HepG2 (cell line): ENCODE measurements at regions not wholly inside any gene's neighbourhood (a gene's known extent, or its start where the extent isn't known, plus 50 kb on each side); places are given as distances from the start of the nearest gene placed in this dataset.
A peak's percentile ranks its signal among the peaks of the same experiment; 100 is the strongest.

Source experiments
- ATAC-seq: fragments of 200-7000 bp; cut with Tn5 transposase; 3 replicates; pipeline ENCODE4 v1.9.1; 2020; ENCODE audit warnings: mild to moderate bottlenecking, moderate library complexity
- BruUV-seq: library from RNA; stranded (reverse); fragments of 400-500 nt; replicated peaks from 2 replicates; lab custom pipeline; 2021; lab: Mats Ljungman, UMichigan
- CTCF ChIA-PET: fragments of 300-600 bp; formaldehyde crosslinking; extraction: SDS; loops from one replicate; lab custom pipeline; 2021; ENCODE audit warnings: low total read pairs, inconsistent platforms, low intra/inter-chr PET ratio; lab: Yijun Ruan, JAX
- POLR2A ChIA-PET: fragments of 350-600 bp; sonication (Branson Sonifier 250); formaldehyde crosslinking; loops from one replicate; lab custom pipeline; 2020; ENCODE audit warnings: antibody characterized with exemption, inconsistent platforms; lab: Yijun Ruan, JAX
- DNase-seq: peaks from one replicate; pipeline ENCODE4 v3.0.0-alpha.2; 2015; ENCODE audit warnings: low spot score
- FAIRE-seq: peaks from 3 replicates; lab custom pipeline; 2011; peaks lifted over from hg19 to GRCh38; lab: Jason Lieb, UNC
- H2AFZ ChIP-seq: one replicate; pipeline ENCODE4 v1.6.1; 2011; ENCODE audit warnings: low read length, inconsistent platforms
- H3K27ac ChIP-seq: fragments of 300-600 bp; 3 replicates; pipeline ENCODE4 v1.8.0; 2011; ENCODE audit warnings: mixed run types, mild to moderate bottlenecking, mixed read lengths, low read length, inconsistent platforms; ENCODE audit not compliant: insufficient read depth; ENCODE audit errors: extremely low read length
- H3K27me3 ChIP-seq, 2 experiments: fragments of 200-600 bp in 1 of 2; 2 replicates in 1 of 2; 3 replicates in 1 of 2; pipeline versions ENCODE4 v1.6.0 to v1.8.0; 2011; ENCODE audit warnings: low read length in 2 of 2, mild to moderate bottlenecking in 2 of 2, moderate library complexity in 2 of 2, inconsistent platforms in 1 of 2; ENCODE audit not compliant: insufficient read depth in 2 of 2, control insufficient read depth in 1 of 2
- H3K36me3 ChIP-seq, 2 experiments: fragments of 200-600 bp in 1 of 2; replicated peaks in 1 of 2; 2 replicates in 1 of 2; 3 replicates in 1 of 2; pipeline versions ENCODE4 v1.5.1 to v1.8.0; 2011; ENCODE audit warnings: low read length in 2 of 2, inconsistent platforms in 1 of 2; ENCODE audit not compliant: insufficient read depth in 2 of 2, control insufficient read depth in 1 of 2
- H3K4me1 ChIP-seq: 2 replicates; pipeline ENCODE4 v1.5.1; 2012; ENCODE audit warnings: low read length, inconsistent platforms; ENCODE audit not compliant: insufficient read depth
- H3K4me2 ChIP-seq: 2 replicates; pipeline ENCODE4 v1.6.0; 2011; ENCODE audit warnings: low read depth, low read length, inconsistent platforms
- H3K4me3 ChIP-seq, 3 experiments: fragments of 200-600 bp in 1 of 3; sonication (generic), shearing (Covaris generic) in 1 of 3; replicated peaks in 1 of 3; 2 replicates each; pipeline ENCODE4 v1.5.1; 2011 to 2016; ENCODE audit warnings: low read length in 3 of 3, inconsistent platforms in 2 of 3, low read depth in 2 of 3, mild to moderate bottlenecking in 2 of 3, control low read depth in 1 of 3, mixed read lengths in 1 of 3; ENCODE audit not compliant: insufficient read depth in 1 of 3
- H3K79me2 ChIP-seq: one replicate; pipeline ENCODE4 v1.6.1; 2011; ENCODE audit warnings: low read length, inconsistent platforms; ENCODE audit not compliant: insufficient read depth
- H3K9ac ChIP-seq: 2 replicates; pipeline ENCODE4 v1.6.0; 2011; ENCODE audit warnings: mild to moderate bottlenecking, low read depth, low read length, inconsistent platforms; ENCODE audit not compliant: insufficient read depth
- H3K9me3 ChIP-seq: 2 replicates; pipeline ENCODE4 v1.5.1; 2012; ENCODE audit warnings: mild to moderate bottlenecking, low read length
- H4K20me1 ChIP-seq: 2 replicates; pipeline ENCODE4 v1.6.0; 2011; ENCODE audit warnings: inconsistent platforms, mild to moderate bottlenecking, low read length, moderate library complexity; ENCODE audit not compliant: insufficient read depth
- EP300 ChIP-seq, 3 experiments: sonication (generic) in 1 of 3; formaldehyde crosslinking in 1 of 3; IDR thresholded peaks; 2 replicates each; pipeline versions ENCODE4 v1.5.1 to v1.6.1; 2011 to 2020; ENCODE audit warnings: low read depth in 2 of 3, low read length in 2 of 3, borderline replicate concordance in 1 of 3, improper control_type of control experiment in 1 of 3, mild to moderate bottlenecking in 1 of 3, missing genetic modification reagents in 1 of 3, moderate library complexity in 1 of 3
- ETS1 ChIP-seq: sonication (generic); formaldehyde crosslinking; IDR thresholded peaks from 2 replicates; pipeline ENCODE4 v1.4.0; 2020; ENCODE audit warnings: missing genetic modification reagents
- GABPB1 ChIP-seq: IDR thresholded peaks from 2 replicates; pipeline ENCODE4 v1.6.1; 2016; ENCODE audit warnings: mild to moderate bottlenecking, missing genetic modification reagents, moderate library complexity, missing compliant biosample characterization
- LBX2 ChIP-seq: sonication (generic); formaldehyde crosslinking; IDR thresholded peaks from 2 replicates; pipeline ENCODE4 v1.5.0; 2020; ENCODE audit warnings: missing genetic modification reagents, mild to moderate bottlenecking, borderline replicate concordance
- MNT ChIP-seq: fragments of 450-650 bp; IDR thresholded peaks from 2 replicates; pipeline ENCODE4 v1.6.1; 2016
- ZNF138 ChIP-seq: sonication (generic); formaldehyde crosslinking; IDR thresholded peaks from 2 replicates; pipeline ENCODE4 v1.5.0; 2020; ENCODE audit warnings: mild to moderate bottlenecking, low read depth, missing genetic modification reagents
- ZNF333 ChIP-seq: sonication (generic); formaldehyde crosslinking; IDR thresholded peaks from 2 replicates; pipeline ENCODE4 v1.4.0; 2020; ENCODE audit warnings: mild to moderate bottlenecking, missing genetic modification reagents, borderline replicate concordance
- ZNF510 ChIP-seq: sonication (generic); formaldehyde crosslinking; IDR thresholded peaks from 2 replicates; pipeline ENCODE4 v1.4.0; 2020; ENCODE audit warnings: low read depth, mild to moderate bottlenecking, missing genetic modification reagents
- WGBS: methylation state at CpG from one replicate; pipeline ENCODE4 v1.1.6; 2017; ENCODE audit warnings: low lambda C conversion rate; 5-methylcytosine and 5-hydroxymethylcytosine counted together
- in situ Hi-C: cut with HindIII; loops from 2 replicates; pipeline ENCODE4 v1.10.0; 2017; ENCODE audit warnings: low pct_unique_long_range_greater_than_20kb; ENCODE audit not compliant: extremely low pct_ligation_motif_present
- intact Hi-C: fragments of 100-400 bp; cut with micrococcal nuclease; formaldehyde crosslinking; loops from one replicate; pipeline ENCODE4 v1.10.0; 2022; ENCODE audit not compliant: unreplicated experiment

GRCh38 chr14:104333646-104334423 lies 195.4 kb downstream of the KIF26A start:
- ATAC-seq (no peak), DNase-seq (no peak), FAIRE-seq (no peak)
- H3K4me2 ChIP-seq, result no peak overlapping the region
- H3K36me3 ChIP-seq, result no peaks in the 10 kb centered on the region
- intact Hi-C loops (no loop called here), in situ Hi-C loops (no loop called here)
- H3K4me1 ChIP-seq, result no peaks in the 10 kb centered on the region
- no peak overlapping the region for H3K9ac ChIP-seq
- H3K4me3 ChIP-seq, result no peak overlapping the region
- no peak overlapping the region for H2AFZ ChIP-seq
- ChIA-PET POLR2A (no interaction called here), CTCF (no interaction called here)
- no peaks in the 10 kb centered on the region; the same call in 1 of the 2 replicates for H3K9me3 ChIP-seq
- BruUV-seq, result no TSS peak
- no peaks in the 10 kb centered on the region for H3K79me2 ChIP-seq
- no peaks in the 10 kb centered on the region for H4K20me1 ChIP-seq
- no peak for TF ChIP-seq EP300 (IDR thresholded peaks at IDR 0.05; ENCODE audit: low read depth in 2 of 2, low read length in 2 of 2)
- TF ChIP-seq EP300 (CRISPR knock-in tag; IDR thresholded peaks at IDR 0.05; ENCODE audit: borderline replicate concordance), result no peak
- peak; percentile 86 for TF ChIP-seq MNT
- no peak overlapping the region for H3K27ac ChIP-seq
- WGBS, result 37% methylated on average over 33 of the region's 39 CpGs
- H3K27me3 ChIP-seq, result peaks cover 2 to 6% of the 10 kb centered on the region in 2 experiments; a peak in 2 of 5 replicates

GRCh38 chr14:104334424-104335161 lies 196.2 kb downstream of the KIF26A start:
- Histone ChIP-seq H3K27ac (no peak overlapping the region), H3K4me2 (no peak overlapping the region), H3K4me1 (no peaks in the 10 kb centered on the region), H3K79me2 (no peaks in the 10 kb centered on the region), H3K9ac (no peak overlapping the region), H3K36me3 (no peaks in the 10 kb centered on the region), H3K27me3 (peaks cover 2 to 6% of the 10 kb centered on the region in 2 experiments; a peak in 2 of 5 replicates), H4K20me1 (no peaks in the 10 kb centered on the region), H3K9me3 (no peaks in the 10 kb centered on the region; the same call in 1 of the 2 replicates), H2AFZ (no peak overlapping the region), H3K4me3 (no peak overlapping the region)
- no peak for DNase-seq
- in situ Hi-C loops, result no loop called here
- BruUV-seq, result no TSS peak
- 39% methylated on average over 25 of the region's 31 CpGs for WGBS
- POLR2A ChIA-PET, result no interaction called here
- intact Hi-C loops, result no loop called here
- FAIRE-seq, result no peak
- no peak for ATAC-seq
- CTCF ChIA-PET, result no interaction called here
- TF ChIP-seq ZNF510 (CRISPR knock-in tag) (no peak), ZNF333 (CRISPR knock-in tag) (no peak), LBX2 (no peak), GABPB1 (no peak), ZNF138 (CRISPR knock-in tag) (no peak), ETS1 (no peak)
